Mesendoderm (in vitro differentiated cells): ENCODE measurements at regions not wholly inside any gene's neighbourhood (a gene's known extent, or its start where the extent isn't known, plus 50 kb on each side); places are given as distances from the start of the nearest gene placed in this dataset.
"Not testable (repeated sequence)": the region's sequence is repeated elsewhere in the genome, so short reads cannot be mapped to it uniquely, and the experiment has no call there.

ENCODE experiments used
- DNase-seq: peaks from one replicate; pipeline ENCODE4 v3.0.0; 2013
- H2AK5ac ChIP-seq: 2 replicates; pipeline ENCODE4 v1.6.1; 2013; ENCODE audit warnings: low read length, inconsistent platforms
- H2BK120ac ChIP-seq: 2 replicates; pipeline ENCODE4 v1.6.1; 2013; ENCODE audit warnings: low read depth, mild to moderate bottlenecking, low read length, moderate library complexity, mixed read lengths
- H2BK15ac ChIP-seq: replicated peaks from 2 replicates; pipeline ENCODE4 v1.6.1; 2013; ENCODE audit warnings: low read depth, mild to moderate bottlenecking, moderate library complexity
- H2BK5ac ChIP-seq: 2 replicates; pipeline ENCODE4 v1.6.1; 2013; ENCODE audit warnings: low read length, inconsistent platforms
- H3K18ac ChIP-seq: 2 replicates; pipeline ENCODE4 v1.6.1; 2013; ENCODE audit warnings: mild to moderate bottlenecking, low read length, mixed read lengths
- H3K23ac ChIP-seq: one replicate; pipeline ENCODE4 v1.6.1; 2013; ENCODE audit warnings: low read length
- H3K27ac ChIP-seq: 2 replicates; pipeline ENCODE4 v1.5.1; 2013; ENCODE audit warnings: low read depth, mild to moderate bottlenecking, inconsistent platforms, low read length, moderate library complexity
- H3K27me3 ChIP-seq: 2 replicates; pipeline ENCODE4 v1.6.1; 2013; ENCODE audit warnings: low read length, control low read depth, mild to moderate bottlenecking, inconsistent platforms; ENCODE audit not compliant: insufficient read depth, poor library complexity
- H3K36me3 ChIP-seq: 2 replicates; pipeline ENCODE4 v1.6.1; 2013; ENCODE audit warnings: low read length, inconsistent platforms; ENCODE audit not compliant: control insufficient read depth, insufficient read depth
- H3K4ac ChIP-seq: one replicate; pipeline ENCODE4 v1.6.1; 2013; ENCODE audit warnings: low read depth, mild to moderate bottlenecking, low read length, moderate library complexity
- H3K4me1 ChIP-seq: 2 replicates; pipeline ENCODE4 v1.6.1; 2013; ENCODE audit warnings: low read depth, low read length, inconsistent platforms; ENCODE audit not compliant: control insufficient read depth
- H3K4me2 ChIP-seq: 2 replicates; pipeline ENCODE4 v1.6.1; 2013; ENCODE audit warnings: low read length
- H3K4me3 ChIP-seq: 2 replicates; pipeline ENCODE4 v1.5.1; 2013; ENCODE audit warnings: mild to moderate bottlenecking, low read length
- H3K56ac ChIP-seq: one replicate; pipeline ENCODE4 v1.6.1; 2013; ENCODE audit warnings: low read length
- H3K79me1 ChIP-seq: 2 replicates; pipeline ENCODE4 v1.6.1; 2013; ENCODE audit warnings: low read length, inconsistent platforms
- H3K79me2 ChIP-seq: 2 replicates; pipeline ENCODE4 v1.6.1; 2013; ENCODE audit warnings: mild to moderate bottlenecking, low read length; ENCODE audit not compliant: control insufficient read depth, insufficient read depth
- H3K9ac ChIP-seq: 2 replicates; pipeline ENCODE4 v1.6.1; 2013; ENCODE audit warnings: low read length, inconsistent platforms
- H4K5ac ChIP-seq: one replicate; pipeline ENCODE4 v1.6.1; 2013; ENCODE audit warnings: low read length
- H4K8ac ChIP-seq: one replicate; pipeline ENCODE4 v1.6.1; 2013; ENCODE audit warnings: low read depth, mild to moderate bottlenecking, control low read depth, low read length, moderate library complexity
- WGBS: extraction: QIAGEN DNeasy Blood & Tissue Kit; methylation state at CpG from one replicate; pipeline ENCODE4 v1.1.7; 2013; ENCODE audit warnings: low lambda C conversion rate, missing lambda C conversion rate; ENCODE audit not compliant: insufficient coverage; ENCODE audit errors: extremely low coverage; 5-methylcytosine and 5-hydroxymethylcytosine counted together

- H3K36me3 ChIP-seq, result no peaks in the 10 kb centered on the region
- no peak overlapping the region for H2BK120ac ChIP-seq
- no peak overlapping the region for H3K4me3 ChIP-seq
- H3K4me1 ChIP-seq, result no peaks in the 10 kb centered on the region
- no peaks in the 10 kb centered on the region for H3K79me1 ChIP-seq
- no peak overlapping the region for H2BK5ac ChIP-seq
- no peak overlapping the region for H4K8ac ChIP-seq
- no peak overlapping the region for H3K23ac ChIP-seq
- H3K18ac ChIP-seq, result no peak overlapping the region
- H2AK5ac ChIP-seq, result no peak overlapping the region
- no peak overlapping the region for H3K9ac ChIP-seq
- no peak for DNase-seq
- no peaks in the 10 kb centered on the region for H3K79me2 ChIP-seq
- H3K56ac ChIP-seq, result no peak overlapping the region
- H3K4ac ChIP-seq, result no peak overlapping the region
- no peak overlapping the region for H3K4me2 ChIP-seq
- no peak overlapping the region for H4K5ac ChIP-seq
- no peak overlapping the region for H3K27ac ChIP-seq
- no peaks in the 10 kb centered on the region for H3K27me3 ChIP-seq
- H2BK15ac ChIP-seq, result no peak overlapping the region
Observed at GRCh38 chrX:122119361-122119760, 1064.7 kb upstream of the GRIA3 start.

GRCh38 chrX:122122274-122122673 lies 1061.8 kb upstream of the GRIA3 start:
- H4K8ac ChIP-seq, result no peak overlapping the region
- H3K4me1 ChIP-seq, result no peaks in the 10 kb centered on the region
- no peak overlapping the region for H2AK5ac ChIP-seq
- H2BK5ac ChIP-seq, result no peak overlapping the region
- H3K18ac ChIP-seq, result no peak overlapping the region
- no peak overlapping the region for H3K56ac ChIP-seq
- no peak overlapping the region for H3K4me2 ChIP-seq
- no peak overlapping the region for H2BK120ac ChIP-seq
- no peak overlapping the region for H3K27ac ChIP-seq
- H2BK15ac ChIP-seq, result no peak overlapping the region
- H3K36me3 ChIP-seq, result no peaks in the 10 kb centered on the region
- no peaks in the 10 kb centered on the region for H3K27me3 ChIP-seq
- no peak overlapping the region for H3K4me3 ChIP-seq
- H3K79me2 ChIP-seq, result no peaks in the 10 kb centered on the region
- no peak overlapping the region for H3K9ac ChIP-seq
- no peak for DNase-seq
- no CpG with 5 or more reads among the region's 2 CpGs for WGBS
- no peak overlapping the region for H3K23ac ChIP-seq
- H4K5ac ChIP-seq, result no peak overlapping the region
- no peaks in the 10 kb centered on the region for H3K79me1 ChIP-seq
- no peak overlapping the region for H3K4ac ChIP-seq

DNA sequence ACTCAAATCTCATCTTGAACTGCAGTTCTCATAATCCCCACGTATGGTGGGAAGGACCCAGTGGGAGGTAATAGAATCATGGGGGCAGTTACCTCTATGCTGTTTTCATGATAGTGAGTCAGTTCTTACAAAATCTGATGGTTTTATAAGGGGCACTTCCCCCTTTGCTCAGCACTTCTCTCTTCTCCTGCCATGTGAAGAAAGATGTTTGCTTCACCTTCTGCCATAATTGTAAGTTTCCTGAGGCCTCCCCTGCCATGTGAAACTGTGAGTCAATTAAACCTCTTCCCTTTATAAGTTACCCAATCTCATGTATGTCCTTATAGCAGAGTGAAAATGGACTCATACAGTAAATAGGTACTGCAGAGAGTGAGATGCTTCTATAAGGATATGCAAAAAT lies 1050.6 kb upstream of the GRIA3 start:
- H3K4me1 ChIP-seq, result no peaks in the 10 kb centered on the region
- DNase-seq, result no peak
- H3K79me2 ChIP-seq, result no peaks in the 10 kb centered on the region
- H3K23ac ChIP-seq, result no peak overlapping the region
- H3K27ac ChIP-seq, result no peak overlapping the region
- no peaks in the 10 kb centered on the region for H3K27me3 ChIP-seq
- H2BK5ac ChIP-seq, result no peak overlapping the region
- no peak overlapping the region for H3K4ac ChIP-seq
- H3K4me3 ChIP-seq, result no peak overlapping the region
- H3K36me3 ChIP-seq, result no peaks in the 10 kb centered on the region
- no peak overlapping the region for H2BK120ac ChIP-seq
- no peaks in the 10 kb centered on the region for H3K79me1 ChIP-seq
- no peak overlapping the region for H2AK5ac ChIP-seq
- WGBS, result no CpG with 5 or more reads among the region's 1 CpG
- H4K8ac ChIP-seq, result no peak overlapping the region
- no peak overlapping the region for H3K56ac ChIP-seq
- no peak overlapping the region for H4K5ac ChIP-seq
- no peak overlapping the region for H3K18ac ChIP-seq
- H2BK15ac ChIP-seq, result no peak overlapping the region
- no peak overlapping the region for H3K9ac ChIP-seq
- H3K4me2 ChIP-seq, result no peak overlapping the region

DNA sequence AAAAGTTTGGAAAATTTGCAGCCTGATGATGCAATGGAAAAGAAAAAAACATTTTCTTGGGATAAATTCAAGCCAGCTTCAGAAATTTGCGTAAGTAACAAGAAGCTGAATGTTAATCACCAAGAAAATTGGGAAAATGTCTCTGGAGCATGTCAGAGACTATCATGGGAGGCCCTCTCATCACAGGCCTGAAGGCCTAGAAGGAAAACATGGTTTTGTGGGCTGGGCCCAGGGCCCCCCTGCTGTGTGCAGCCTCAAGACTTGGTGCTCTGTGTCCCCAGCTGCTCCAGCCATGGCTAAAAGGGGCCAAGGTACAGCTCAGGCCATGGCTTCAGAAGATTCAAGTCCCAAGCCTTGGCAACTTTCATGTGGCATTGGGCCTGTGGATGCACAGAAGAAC lies 1049.8 kb upstream of the GRIA3 start:
- Histone ChIP-seq H2BK120ac (no peak overlapping the region), H3K18ac (no peak overlapping the region), H3K79me1 (no peaks in the 10 kb centered on the region), H2BK15ac (no peak overlapping the region), H3K9ac (no peak overlapping the region), H3K56ac (no peak overlapping the region), H3K23ac (no peak overlapping the region), H2AK5ac (no peak overlapping the region), H3K4me2 (no peak overlapping the region), H3K79me2 (no peaks in the 10 kb centered on the region), H2BK5ac (no peak overlapping the region), H4K8ac (no peak overlapping the region), H3K36me3 (no peaks in the 10 kb centered on the region), H3K27ac (no peak overlapping the region), H3K4me1 (no peaks in the 10 kb centered on the region), H4K5ac (no peak overlapping the region), H3K4me3 (no peak overlapping the region), H3K4ac (no peak overlapping the region), H3K27me3 (no peaks in the 10 kb centered on the region)
- no peak for DNase-seq
- WGBS, result no CpG with 5 or more reads among the region's 1 CpG

DNA sequence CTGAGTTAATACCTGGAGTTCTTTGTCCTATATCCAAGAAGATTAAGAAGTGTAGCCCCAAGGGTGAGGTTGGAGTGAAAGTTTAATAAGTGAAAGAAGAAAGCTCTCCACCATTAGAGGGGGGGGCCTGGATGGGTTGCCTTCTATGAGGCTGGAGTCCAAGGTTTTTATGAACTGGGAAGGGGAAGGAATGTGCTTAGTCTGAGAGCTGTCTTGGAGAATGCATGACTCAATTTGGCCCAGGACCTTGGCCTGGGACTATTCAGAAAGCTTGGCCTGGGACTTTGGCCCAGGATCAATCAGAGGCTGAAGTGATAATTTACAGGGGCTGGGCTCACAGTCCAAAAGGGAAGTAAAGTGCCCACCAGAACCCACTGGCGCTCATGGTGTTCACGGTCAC lies 1049.0 kb upstream of the GRIA3 start:
- Histone ChIP-seq H3K23ac (no peak overlapping the region), H3K56ac (no peak overlapping the region), H3K18ac (no peak overlapping the region), H3K27me3 (no peaks in the 10 kb centered on the region), H3K4me1 (no peaks in the 10 kb centered on the region), H3K9ac (no peak overlapping the region), H2AK5ac (no peak overlapping the region), H3K4me2 (no peak overlapping the region), H3K4ac (no peak overlapping the region), H3K79me1 (no peaks in the 10 kb centered on the region), H3K27ac (no peak overlapping the region), H2BK5ac (no peak overlapping the region), H4K8ac (no peak overlapping the region), H4K5ac (no peak overlapping the region), H2BK15ac (no peak overlapping the region), H3K36me3 (no peaks in the 10 kb centered on the region), H3K4me3 (no peak overlapping the region), H2BK120ac (no peak overlapping the region), H3K79me2 (no peaks in the 10 kb centered on the region)
- WGBS, result no CpG with 5 or more reads among the region's 2 CpGs
- DNase-seq, result no peak

DNA sequence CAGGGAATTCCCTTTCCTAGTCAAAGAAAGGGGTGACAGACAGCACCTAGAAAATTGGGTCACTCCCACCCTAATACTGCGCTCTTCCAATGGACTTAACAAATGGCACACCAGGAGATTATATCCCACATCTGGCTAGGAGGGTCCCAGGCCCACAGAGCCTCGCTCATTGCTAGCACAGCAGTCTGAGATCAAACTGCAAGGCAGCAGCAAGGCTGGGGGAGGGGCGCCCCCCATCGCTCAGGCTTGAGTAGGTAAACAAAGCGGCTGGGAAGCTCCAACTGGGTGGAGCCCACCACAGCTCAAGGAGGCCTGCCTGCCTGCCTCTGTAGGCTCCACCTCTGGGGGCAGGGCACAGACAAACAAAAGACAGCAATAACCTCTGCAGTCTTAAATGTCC lies 1043.9 kb upstream of the GRIA3 start:
- H3K27ac ChIP-seq, DNase-seq, H2BK15ac ChIP-seq, H3K27me3 ChIP-seq, H3K4me2 ChIP-seq, H2BK120ac ChIP-seq, H4K8ac ChIP-seq, H4K5ac ChIP-seq, H3K79me2 ChIP-seq, H3K4me3 ChIP-seq, H3K23ac ChIP-seq, H3K36me3 ChIP-seq, H2BK5ac ChIP-seq, H3K79me1 ChIP-seq, H3K4ac ChIP-seq, H3K18ac ChIP-seq, H3K9ac ChIP-seq, H3K56ac ChIP-seq, H3K4me1 ChIP-seq, H2AK5ac ChIP-seq: not testable (repeated sequence)
- WGBS, result no CpG with 5 or more reads among the region's 5 CpGs
